NCI-H82 (cell line): ENCODE measurements at regions not wholly inside any gene's neighbourhood (a gene's known extent, or its start where the extent isn't known, plus 50 kb on each side); places are given as distances from the start of the nearest gene placed in this dataset.

Experiments
- DNase-seq: peaks from one replicate; lab custom pipeline; 2025; lab: John Stamatoyannopoulos, UW

DNA sequence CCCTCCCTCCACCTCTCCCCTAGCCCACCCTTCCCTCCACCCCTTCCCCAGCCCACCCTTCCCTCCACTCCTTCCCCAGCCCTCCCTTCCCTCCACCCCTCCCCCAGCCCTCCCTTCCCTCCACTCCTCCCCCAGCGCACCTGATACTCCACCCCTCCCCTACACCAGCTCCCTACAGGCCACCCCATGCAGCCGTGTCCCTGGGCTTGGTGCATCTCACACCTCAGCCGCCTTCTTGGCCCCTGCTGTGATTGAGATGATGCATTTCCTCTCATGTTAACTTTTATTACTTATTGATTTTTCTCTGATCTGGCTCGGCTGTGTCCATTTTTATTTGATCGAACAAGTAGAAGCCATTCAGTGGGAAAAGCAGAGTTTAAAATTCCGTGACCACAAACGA is 243.8 kb downstream of the MATN1 start:
- DNase-seq: no peak

DNA sequence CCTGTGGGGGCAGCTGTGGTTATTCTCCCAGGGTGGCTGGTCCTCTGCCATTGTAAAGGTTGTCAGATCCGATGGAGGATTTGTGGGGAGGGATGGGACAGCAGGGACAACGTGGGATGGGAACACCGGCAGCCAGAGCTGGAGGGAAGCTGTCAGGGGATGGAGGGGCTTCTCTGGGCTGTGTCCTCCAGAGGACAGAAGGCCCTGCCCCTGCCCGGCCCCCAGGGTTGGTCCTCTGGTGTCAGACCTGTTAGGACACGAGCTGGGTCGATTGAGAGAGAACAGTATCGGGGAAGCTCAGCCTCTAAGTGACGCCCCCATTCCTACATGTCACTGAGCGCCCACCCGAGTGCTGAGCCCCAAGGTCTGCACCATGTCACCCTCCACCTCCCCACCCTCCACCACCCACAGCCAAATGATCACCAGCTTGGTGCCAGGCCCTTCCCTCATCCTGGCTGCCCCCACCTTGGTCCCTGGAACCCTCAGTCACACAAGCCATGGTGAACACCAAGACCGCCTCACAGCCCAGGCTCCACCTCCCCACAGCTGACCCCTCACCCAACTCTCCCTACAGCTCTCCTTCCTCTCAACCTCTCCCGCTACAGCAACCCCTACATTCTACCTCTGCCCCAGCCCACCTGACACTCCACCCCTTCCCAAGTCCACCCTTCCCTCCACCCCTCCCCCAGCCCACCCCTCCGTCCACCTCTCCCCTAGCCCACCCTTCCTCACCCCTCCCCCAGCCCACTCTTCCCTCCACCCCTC is 244.4 kb downstream of the MATN1 start:
- DNase-seq: no peak

DNA sequence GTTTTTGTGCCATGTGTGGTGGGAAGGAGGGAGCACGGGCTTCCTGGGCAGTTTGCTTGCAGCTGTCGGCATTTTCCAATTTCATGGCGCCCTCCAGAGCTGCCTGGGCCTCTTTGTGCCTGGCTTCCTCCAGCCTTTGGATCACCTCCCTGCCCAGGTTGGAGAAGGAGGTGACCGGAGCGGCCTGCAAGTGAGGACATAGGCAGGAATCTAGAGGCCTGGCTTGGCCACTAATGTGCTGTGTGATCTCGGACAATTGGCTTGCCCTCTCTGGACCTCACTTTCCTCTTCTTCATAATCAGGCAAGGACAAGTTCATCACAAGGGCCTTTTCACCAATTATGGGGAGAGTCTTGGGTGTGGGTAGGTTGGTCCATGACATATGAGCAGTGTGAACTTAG is 245.1 kb downstream of the MATN1 start:
- DNase-seq: no peak

DNA sequence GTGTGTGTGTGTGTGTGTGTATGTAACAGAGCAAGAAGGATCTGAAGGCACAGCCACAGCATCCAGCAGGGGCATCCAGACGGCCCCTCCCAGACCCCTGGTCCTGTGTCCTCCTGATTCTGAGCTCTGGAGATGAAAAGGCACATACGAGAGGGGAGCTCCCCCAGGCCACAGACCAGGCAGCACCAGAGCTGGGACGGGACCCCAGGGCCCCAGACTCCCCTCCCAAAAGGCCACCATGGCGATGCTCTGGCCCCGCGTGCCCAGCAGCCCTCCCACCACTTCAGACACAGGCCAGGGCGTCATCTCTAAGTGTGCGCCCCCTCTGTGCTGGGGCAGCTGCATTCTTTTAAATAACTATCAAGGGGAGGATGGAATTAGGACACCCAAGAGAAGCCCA is 245.8 kb downstream of the MATN1 start:
- DNase-seq: no peak

DNA sequence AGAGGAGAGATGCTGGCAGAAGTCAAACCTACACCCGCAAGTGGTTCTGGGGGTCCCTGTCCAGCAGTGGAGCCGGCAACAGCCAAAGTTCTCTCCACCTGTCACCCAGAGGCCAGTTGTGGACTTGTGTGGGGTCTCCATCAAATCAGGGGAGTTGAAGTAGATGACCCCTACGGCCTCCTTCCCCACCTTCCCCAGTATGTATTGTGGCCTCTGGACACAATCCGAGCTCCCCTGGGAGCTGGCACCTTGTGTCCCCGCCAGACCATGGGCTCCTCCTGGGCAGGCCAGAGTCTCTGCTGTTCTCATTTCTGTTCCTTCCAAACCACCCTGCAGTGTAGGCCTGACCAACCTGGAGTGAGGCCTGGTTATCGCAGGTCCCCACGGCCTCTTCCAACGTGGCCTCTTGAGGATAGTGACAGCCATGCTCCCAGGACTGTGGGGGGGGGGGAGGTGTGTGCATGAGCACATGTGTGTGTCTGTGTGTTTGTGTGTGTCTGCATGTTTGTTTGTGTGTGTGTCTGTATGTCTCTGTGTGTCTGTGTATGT is 246.4 kb downstream of the MATN1 start:
- DNase-seq: no peak

DNA sequence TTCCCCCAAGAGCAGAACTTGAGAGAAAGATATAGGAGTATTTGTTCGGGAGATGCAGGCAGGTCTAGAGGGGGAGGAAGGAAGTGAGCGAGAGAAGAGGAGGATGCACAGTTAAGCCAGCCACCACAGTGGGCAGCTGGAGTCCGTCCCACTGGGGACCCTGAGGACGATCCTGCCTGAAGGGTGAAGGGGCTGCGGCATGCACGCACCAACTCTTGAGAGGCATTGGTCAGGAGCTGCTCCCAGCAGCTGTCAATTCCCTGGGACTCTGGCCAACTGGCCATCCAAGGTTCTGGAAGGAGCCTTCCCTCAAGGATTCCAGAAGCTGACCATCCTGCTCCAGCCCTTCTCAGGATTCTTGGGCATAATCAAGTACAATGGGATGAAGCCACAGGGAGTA is 246.9 kb downstream of the MATN1 start:
- DNase-seq: no peak

DNA sequence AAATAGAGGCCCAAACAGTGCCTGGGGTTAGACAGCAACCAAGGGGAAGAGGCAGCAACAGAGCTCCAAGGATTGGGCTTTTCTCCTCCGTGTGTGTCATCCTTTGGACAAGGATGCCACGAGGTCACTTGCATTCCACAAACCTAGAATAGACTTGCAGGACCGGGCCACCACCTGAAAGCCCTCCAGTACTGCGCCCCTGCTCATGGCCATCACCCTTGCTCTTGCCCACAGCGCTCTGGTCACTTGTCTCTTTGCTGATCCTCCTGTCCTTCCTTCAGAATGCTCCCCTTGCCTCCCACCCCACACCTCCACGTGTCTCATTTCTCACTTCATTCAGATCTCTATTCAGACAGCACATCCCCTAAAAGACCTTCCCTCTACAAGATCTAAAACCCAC is 247.4 kb downstream of the MATN1 start:
- no peak for DNase-seq

DNA sequence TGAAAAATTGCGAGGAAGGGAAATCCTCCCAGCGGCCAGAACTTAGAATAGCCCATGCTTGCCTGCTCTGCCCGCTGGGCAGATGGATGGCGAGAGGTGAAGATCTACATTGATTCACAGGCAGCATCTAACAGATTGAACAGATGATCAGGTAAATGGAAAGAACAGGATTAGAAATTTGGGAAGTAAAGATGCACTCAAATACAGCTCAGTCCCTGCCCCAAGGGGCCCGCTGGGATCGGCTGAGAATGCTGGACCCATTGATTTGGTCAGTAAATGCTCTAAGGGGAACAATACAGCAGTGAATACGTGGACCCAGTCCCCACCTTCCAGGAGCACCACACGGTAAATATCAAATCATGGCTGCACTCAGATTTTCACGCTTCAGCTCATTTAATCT is 248.2 kb downstream of the MATN1 start:
- no peak for DNase-seq

DNA sequence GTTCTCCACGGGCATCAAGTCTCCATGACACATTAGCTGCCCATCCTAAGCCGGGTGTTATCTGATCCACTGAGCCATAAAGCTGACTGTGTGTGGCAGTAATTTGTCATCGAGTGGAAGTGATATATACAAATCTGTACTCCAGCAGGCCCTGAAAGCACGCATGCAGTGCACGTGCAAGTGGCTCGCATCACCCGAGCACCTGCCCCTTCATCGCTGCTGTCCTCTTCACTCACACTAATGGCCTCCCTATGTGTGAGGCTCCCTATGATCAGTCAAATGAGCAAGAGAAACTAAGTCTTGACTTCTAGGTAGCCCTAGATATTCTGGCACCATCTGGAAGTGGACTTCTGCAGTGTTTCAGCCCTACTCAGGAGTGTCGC is 248.6 kb downstream of the MATN1 start:
- DNase-seq: no peak

DNA sequence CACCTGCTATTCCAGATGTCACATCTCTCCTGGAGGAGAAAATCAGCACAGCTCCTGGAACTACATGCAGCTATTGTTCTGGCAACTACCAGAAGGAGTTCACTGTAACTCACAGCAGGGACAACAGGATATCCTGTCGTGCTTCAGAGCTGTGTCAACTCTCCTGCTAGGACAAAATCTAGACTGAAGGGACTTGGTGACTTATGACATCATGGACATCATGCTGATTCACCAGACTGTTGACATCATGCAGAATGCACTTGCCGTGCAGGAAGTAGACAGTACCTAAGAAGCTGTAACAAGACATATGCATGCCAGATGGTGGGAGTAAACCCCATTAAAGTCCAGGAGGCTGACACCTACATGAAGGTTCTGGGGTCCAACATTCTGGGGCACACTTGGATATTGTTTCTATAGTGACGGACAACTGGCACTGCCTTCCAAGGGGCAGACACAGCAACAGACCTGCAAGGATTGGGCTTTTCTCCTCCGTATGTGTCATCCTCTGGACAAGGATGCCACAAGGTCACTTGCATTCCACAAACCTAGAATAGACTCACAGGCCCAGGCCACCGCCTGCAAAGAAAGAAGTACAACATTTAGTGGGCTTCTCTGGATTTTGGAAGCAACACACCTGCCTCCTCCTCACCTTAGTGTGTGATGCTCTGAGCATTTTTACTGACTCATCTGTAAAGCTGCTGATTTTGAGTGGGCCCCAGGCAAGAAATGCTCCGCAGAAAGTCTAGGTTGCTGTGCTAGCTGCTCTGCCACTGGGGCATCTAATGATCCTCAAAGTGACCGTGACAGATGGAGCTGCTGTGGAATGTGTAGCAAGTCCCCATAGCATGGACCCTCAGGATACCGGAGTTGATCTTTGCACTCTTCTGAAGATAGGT is 249.2 kb downstream of the MATN1 start:
- DNase-seq: no peak

DNA sequence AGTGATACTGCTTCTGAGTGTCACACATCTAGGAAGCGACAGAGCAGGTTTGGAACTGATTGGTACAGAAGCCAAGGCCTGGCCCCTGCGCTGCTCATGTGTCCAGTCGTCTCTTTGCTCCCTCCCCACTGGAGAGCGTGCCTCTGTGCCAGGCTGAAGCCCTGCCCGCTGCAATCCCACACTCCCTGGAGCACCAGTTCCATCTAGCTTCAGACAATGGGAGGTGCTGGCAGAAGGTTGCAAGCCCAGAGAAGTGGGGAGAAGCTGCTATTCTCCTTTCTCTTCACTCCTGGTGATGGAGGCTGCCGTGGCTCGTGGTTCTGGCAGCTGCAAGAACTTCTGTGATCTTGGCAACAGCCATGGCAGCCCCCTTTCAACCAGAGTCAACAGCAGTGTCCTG is 250.9 kb downstream of the MATN1 start:
- DNase-seq: no peak

DNA sequence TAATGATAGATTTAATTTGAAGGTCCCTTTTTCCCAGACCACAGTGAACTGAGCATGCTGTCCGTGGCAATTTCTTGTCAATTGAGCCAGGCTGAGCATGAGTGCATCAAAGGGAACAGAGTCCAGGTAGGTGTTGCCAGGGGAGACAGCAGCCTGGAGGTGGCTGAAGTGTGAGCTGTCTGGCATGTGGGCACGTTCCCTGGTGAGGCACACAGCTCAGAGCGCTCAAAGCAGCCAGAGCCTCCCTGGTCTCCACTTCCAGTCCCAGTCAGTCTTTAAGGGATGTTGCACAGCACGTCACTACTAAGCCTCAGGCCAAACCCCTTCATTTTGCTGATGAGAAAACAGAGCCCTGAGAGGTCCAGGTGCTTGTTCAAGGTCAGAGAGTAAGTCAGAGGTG is 251.4 kb downstream of the MATN1 start:
- no peak for DNase-seq

DNA sequence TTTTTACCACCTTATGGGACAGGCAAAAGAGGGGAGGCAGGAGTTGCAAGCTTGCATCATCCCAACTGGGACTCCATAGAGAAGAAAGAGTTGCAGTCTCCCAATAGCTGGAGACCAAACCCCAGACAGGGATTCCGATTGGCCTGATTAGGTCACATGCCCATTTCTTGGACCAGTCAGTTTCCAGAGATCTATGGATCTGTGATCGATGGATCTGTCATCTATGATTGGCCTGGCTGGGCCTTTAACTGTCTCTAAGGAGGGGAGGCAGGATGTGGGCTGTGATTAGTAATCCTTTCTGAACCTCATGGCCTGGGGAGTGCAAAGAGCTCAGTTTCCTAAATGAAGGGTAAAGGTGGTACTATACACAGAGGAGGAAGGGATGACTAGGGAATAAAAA is 252.1 kb downstream of the MATN1 start:
- no peak for DNase-seq

DNA sequence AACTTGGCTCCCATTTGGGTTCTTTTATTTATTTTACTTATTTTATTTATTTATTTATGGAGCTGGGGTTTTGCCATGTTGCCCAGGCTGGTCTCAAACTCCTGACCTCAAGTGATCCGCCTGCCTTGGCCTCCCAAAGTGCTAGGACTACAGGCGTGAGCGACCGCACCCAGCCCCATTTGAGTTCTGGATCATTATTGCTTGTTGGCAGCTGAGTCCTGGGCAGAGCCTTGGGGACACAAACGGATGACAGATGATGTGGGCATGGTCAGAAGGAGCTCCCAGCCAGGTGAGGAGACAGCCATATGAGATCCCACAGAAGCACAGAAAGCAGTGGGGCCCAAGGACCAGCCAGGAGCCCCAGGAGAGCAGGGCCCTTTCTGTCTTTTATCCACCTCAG is 254.0 kb downstream of the MATN1 start:
- DNase-seq: no peak

DNA sequence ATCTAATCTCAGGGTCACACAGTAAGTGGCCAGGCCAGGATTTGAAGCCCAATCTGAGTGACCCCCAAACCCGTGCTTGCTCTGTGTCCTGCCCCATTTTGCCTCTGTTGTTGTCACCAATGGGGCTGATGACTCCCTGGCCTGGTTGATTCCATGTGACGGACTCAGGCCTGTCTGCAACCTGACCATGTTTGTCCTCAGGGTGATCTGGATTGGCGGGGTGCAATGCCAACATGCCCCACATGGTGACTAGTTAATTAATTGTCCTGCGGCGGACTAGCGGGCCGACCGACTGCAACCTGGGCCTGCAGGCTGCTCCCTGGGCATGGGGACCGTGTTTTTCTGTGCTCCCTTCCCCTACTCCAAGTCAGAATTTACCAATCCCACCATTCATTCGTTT is 256.3 kb downstream of the MATN1 start:
- DNase-seq: no peak

DNA sequence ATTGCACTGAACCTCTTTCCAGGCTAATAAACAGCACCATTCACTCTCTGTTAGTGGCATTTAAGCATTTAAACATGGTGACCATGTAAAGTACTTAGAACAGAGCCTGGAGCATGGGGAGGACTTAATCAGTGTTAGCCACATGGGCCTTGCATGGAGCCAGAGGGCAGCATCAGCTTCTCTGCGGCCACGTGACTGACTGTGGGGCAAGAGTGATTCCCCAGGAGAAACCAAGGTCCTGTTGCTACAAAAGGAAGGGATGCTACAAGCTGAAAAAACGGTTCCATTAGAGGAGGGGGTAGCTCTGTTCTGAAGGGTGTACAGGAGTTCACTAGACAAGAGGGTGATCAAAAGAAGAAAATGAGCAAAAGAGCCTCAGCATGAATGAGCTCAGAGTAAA is 256.8 kb downstream of the MATN1 start:
- DNase-seq: no peak

DNA sequence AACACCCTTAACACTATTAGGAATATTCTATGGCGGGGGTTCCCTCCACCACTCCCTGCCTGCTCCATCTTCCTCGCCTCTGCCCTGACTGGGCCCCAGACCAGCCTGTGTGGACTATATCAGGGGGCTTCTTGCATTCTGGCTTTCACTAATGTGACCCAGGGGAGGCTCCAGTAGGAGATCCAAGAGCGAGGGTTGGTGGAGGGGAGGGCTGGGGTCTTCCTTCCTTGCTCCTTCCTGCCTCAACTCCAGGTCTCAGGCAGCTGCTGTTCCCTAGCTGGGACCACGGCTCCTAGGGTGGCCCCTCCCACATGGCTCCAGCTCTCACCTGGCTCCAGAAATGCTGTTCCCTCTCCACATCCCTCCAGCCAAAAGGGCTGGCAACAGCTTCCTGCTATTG is 257.4 kb downstream of the MATN1 start:
- DNase-seq: no peak

DNA sequence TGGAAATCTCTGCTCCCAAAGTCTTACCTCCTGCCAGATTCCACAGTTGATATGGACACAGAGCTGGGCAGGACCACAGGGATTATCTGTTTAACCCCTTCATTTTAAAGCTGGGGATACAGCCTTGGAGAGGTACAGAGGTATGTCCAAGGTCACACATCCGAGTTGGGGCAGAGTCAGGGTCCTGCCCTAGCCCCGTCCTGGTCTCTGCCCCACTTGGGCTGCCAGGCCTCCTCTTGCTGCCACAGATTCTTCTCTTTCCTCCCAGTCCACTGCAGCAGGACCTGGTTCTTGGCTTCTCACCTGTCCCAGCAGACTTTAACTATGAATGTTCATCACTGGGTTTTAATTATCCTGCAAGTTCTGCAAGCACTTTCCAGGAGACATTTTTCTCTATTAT is 258.3 kb downstream of the MATN1 start:
- DNase-seq: no peak

DNA sequence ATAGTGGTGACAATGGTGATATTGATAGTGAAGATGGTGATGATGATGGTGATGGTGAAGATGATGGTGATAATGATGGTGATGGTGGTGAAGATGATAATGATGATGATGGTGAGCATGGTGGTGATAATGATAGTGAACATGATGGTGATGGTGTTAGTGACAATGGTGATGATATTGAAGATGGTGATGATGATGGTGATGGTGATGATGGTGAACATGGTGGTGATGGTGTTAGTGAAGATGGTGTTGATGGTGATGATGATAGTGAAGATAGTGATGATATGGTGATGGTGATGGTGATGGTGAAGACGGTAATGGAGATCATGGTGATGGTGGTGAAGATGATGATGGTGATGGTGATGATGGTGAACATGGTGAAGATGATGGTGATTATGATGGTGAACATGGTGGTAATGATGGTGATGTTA is 259.2 kb downstream of the MATN1 start:
- DNase-seq: no peak

DNA sequence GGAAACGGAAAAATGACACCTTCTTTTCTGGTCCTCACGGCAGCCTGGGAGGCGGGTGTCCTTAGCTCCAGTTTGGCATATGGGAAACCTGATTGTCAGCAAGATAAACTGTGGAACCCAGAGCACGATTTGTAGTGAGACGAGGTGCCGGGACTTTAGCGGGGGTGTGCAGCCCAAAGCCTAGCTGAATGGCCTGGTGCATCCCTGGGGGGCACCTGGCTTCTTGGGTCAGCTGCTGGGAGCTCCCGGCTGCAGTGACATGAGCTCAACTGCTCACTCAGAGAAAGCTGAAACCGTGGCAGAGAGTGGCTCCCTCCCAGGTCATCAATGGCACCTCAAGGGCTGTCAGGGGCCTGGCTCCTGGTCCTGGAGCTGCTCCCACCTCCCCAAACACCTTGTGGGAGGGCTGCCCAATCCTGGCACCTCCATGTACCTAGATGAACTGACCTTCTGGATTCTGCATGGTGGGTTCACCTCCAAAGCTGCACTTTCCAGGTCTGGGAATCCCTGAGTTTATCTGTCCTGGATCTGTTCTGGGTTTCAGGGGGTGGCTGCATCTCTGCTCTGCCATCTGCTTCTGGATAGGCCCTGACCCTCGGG is 260.5 kb downstream of the MATN1 start:
- no peak for DNase-seq

DNA sequence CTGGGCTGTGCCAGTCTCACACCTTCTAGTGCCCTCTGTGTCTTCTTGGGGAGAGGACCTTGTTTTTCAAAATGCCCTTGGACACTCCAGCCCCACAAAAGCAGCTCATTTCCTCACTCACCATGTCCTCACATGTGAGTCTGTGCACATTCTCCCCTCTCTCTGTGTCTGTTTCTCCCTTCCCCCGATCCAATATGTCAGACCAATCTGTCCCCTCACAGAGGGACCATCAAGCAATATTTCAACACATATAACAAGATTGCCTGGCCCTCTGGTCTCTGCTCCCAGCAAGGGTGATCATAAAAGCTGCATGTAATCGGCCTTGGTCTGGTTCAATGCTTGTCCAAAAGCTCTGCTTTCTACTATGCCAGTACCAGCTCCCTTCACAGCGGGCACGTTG is 261.2 kb downstream of the MATN1 start:
- DNase-seq: no peak

DNA sequence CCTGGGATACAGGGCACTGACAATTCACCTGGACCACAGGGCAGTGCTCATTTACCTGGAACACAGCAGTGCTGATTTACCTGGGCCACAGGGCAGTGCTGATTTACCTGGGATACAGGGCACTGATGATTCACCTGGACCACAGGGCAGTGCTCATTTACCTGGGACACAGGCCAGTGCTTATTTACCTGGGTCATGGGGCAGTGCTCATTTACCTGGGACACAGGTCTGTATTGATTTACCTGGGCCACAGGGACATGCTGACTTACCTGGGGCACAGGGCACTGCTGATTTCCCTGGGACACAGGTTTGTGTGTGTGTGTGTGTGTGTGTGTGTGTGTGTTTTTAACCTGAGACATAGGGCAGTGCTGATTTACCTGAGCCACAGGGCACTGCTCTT is 261.7 kb downstream of the MATN1 start:
- no peak for DNase-seq

DNA sequence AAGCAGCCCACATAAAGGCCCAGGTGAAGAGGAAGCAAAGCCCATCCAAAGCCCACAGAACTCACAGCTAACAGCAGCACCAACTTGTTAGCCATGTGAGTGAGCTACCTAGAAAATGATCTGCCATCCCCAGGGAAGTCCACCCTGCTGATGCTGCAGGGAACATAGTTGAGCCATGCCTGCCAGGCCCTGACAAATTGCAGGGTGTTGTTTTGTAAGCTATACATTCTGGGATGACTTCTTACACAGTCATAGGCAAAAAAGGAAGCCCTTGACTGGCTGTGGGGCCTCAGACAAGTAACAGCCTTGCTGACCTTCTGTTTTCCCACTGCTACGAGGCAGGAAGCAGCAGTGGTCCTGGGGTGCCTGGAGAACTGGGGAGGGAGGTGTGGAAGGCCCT is 262.7 kb downstream of the MATN1 start:
- DNase-seq: no peak
